ENCODE measurements at regions not wholly inside any gene's neighbourhood (a gene's known extent, or its start where the extent isn't known, plus 50 kb on each side); places are given as distances from the start of the nearest gene placed in this dataset.

DNA sequence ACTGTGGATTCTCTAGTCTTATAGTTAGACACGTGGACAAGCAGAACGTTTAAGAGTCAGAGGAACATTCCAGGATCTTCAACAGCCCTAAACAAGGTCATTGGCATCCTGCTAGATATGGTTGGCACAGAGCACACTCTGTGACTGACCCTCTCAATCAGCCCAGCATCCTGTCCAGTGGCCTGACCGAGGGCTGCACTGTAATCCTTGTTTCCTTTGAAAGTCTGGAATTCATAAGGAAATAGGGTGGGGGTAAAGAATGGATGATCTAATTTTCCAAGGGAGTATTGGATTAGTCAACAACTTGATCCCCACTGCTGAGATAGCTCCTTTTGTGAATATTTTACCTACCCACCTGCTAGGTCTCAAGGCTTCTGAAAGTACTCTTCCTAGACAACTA lies 94.5 kb upstream of the DLG1 start:
- TF ChIP-seq ZNF132 (tag by site-specific recombination; IDR thresholded peaks at IDR 0.05; ENCODE audit: borderline replicate concordance) (no peak), ZNF514 (tag by site-specific recombination; IDR thresholded peaks at IDR 0.05) (no peak), ZNF121 (tag by site-specific recombination; IDR thresholded peaks at IDR 0.05) (no peak), WT1 (tag by site-specific recombination; IDR thresholded peaks at IDR 0.05) (no peak), ZNF133 (tag by site-specific recombination; IDR thresholded peaks at IDR 0.05) (no peak)
- TF ChIP-seq, protein P1, sequence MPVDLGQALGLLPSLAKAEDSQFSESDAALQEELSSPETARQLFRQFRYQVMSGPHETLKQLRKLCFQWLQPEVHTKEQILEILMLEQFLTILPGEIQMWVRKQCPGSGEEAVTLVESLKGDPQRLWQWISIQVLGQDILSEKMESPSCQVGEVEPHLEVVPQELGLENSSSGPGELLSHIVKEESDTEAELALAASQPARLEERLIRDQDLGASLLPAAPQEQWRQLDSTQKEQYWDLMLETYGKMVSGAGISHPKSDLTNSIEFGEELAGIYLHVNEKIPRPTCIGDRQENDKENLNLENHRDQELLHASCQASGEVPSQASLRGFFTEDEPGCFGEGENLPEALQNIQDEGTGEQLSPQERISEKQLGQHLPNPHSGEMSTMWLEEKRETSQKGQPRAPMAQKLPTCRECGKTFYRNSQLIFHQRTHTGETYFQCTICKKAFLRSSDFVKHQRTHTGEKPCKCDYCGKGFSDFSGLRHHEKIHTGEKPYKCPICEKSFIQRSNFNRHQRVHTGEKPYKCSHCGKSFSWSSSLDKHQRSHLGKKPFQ (tag by site-specific recombination; IDR thresholded peaks at IDR 0.05) = no peak
- TF ChIP-seq, protein P2, sequence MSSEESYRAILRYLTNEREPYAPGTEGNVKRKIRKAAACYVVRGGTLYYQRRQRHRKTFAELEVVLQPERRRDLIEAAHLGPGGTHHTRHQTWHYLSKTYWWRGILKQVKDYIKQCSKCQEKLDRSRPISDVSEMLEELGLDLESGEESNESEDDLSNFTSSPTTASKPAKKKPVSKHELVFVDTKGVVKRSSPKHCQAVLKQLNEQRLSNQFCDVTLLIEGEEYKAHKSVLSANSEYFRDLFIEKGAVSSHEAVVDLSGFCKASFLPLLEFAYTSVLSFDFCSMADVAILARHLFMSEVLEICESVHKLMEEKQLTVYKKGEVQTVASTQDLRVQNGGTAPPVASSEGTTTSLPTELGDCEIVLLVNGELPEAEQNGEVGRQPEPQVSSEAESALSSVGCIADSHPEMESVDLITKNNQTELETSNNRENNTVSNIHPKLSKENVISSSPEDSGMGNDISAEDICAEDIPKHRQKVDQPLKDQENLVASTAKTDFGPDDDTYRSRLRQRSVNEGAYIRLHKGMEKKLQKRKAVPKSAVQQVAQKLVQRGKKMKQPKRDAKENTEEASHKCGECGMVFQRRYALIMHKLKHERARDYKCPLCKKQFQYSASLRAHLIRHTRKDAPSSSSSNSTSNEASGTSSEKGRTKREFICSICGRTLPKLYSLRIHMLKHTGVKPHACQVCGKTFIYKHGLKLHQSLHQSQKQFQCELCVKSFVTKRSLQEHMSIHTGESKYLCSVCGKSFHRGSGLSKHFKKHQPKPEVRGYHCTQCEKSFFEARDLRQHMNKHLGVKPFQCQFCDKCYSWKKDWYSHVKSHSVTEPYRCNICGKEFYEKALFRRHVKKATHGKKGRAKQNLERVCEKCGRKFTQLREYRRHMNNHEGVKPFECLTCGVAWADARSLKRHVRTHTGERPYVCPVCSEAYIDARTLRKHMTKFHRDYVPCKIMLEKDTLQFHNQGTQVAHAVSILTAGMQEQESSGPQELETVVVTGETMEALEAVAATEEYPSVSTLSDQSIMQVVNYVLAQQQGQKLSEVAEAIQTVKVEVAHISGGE (tag by site-specific recombination; conservative IDR thresholded peaks at IDR 0.05; ENCODE audit: low read depth) = no peak
- TF ChIP-seq, protein P3, sequence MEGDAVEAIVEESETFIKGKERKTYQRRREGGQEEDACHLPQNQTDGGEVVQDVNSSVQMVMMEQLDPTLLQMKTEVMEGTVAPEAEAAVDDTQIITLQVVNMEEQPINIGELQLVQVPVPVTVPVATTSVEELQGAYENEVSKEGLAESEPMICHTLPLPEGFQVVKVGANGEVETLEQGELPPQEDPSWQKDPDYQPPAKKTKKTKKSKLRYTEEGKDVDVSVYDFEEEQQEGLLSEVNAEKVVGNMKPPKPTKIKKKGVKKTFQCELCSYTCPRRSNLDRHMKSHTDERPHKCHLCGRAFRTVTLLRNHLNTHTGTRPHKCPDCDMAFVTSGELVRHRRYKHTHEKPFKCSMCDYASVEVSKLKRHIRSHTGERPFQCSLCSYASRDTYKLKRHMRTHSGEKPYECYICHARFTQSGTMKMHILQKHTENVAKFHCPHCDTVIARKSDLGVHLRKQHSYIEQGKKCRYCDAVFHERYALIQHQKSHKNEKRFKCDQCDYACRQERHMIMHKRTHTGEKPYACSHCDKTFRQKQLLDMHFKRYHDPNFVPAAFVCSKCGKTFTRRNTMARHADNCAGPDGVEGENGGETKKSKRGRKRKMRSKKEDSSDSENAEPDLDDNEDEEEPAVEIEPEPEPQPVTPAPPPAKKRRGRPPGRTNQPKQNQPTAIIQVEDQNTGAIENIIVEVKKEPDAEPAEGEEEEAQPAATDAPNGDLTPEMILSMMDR (tag by site-specific recombination; IDR thresholded peaks at IDR 0.05) = no peak
